ENCODE measurements at regions not wholly inside any gene's neighbourhood (a gene's known extent, or its start where the extent isn't known, plus 50 kb on each side); places are given as distances from the start of the nearest gene placed in this dataset.

DNA sequence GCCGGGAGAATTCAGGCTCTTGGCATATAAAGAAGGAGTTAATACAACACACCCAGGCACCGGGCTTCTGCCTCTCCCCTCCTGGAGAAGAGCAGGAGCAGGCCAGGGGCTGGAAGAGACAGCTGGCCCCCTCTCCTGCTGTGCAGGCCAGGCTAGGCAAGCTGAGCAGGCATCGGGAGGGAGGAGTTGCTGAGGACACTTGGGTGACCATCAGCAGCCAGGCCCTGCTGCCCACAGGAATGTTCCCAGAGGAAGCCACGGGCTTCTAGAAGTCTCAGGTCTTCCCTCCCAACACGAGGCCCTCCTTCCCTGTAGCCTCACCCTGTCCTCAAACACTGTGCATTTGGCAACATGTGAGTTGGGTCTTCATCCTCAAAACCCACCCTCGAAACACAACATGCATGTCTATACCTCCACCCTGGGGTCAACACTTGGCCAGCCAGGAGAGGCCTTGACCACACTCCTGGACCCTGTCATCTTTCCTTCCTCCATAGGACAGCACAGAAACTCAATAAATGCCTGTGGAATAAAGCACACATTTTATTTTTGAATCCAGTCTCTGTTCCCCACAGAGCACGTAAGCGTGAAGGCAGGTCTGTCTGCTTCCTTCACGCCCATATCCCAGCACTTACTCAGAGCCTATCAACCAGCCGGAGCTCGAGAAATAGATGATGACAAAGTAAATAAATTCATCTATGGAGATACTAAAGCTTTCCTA, 433.8 kb upstream of the ID2 start:
- Histone ChIP-seq H3K79me2 (ENCODE audit: insufficient read depth, low read length) (no peaks in the 10 kb centered on the region), H3K27me3 (ENCODE audit: insufficient read depth, low read length, poor library complexity, severe bottlenecking) (no peaks in the 10 kb centered on the region), H4K20me1 (ENCODE audit: insufficient read depth, low read length, poor library complexity, severe bottlenecking) (no peaks in the 10 kb centered on the region), H3K4me2 (ENCODE audit: low read depth, low read length, poor library complexity, severe bottlenecking) (no peak overlapping the region), H3K4me1 (ENCODE audit: insufficient read depth, low read length, poor library complexity, severe bottlenecking) (peaks cover 2% of the 10 kb centered on the region), H3K9me2 (replicated peaks; ENCODE audit: low read depth, low read length) (no peaks in the 10 kb centered on the region), H3K9ac (ENCODE audit: low read depth, low read length, poor library complexity, severe bottlenecking) (no peak overlapping the region), H2AFZ (ENCODE audit: low read length) (no peak overlapping the region), H3F3A (ENCODE audit: low read depth) (no peaks in the 10 kb centered on the region), H3K36me3 (ENCODE audit: insufficient read depth, low read length) (no peaks in the 10 kb centered on the region), H3K9me3 (ENCODE audit: insufficient read depth, low read depth, low read length) (peaks cover 12% of the 10 kb centered on the region; the same call in 1 of the 2 replicates), H3K4me3 (ENCODE audit: low read length, poor library complexity, severe bottlenecking) (no peak overlapping the region)
- TF ChIP-seq, protein P1, sequence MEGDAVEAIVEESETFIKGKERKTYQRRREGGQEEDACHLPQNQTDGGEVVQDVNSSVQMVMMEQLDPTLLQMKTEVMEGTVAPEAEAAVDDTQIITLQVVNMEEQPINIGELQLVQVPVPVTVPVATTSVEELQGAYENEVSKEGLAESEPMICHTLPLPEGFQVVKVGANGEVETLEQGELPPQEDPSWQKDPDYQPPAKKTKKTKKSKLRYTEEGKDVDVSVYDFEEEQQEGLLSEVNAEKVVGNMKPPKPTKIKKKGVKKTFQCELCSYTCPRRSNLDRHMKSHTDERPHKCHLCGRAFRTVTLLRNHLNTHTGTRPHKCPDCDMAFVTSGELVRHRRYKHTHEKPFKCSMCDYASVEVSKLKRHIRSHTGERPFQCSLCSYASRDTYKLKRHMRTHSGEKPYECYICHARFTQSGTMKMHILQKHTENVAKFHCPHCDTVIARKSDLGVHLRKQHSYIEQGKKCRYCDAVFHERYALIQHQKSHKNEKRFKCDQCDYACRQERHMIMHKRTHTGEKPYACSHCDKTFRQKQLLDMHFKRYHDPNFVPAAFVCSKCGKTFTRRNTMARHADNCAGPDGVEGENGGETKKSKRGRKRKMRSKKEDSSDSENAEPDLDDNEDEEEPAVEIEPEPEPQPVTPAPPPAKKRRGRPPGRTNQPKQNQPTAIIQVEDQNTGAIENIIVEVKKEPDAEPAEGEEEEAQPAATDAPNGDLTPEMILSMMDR (conservative IDR thresholded peaks at IDR 0.05; ENCODE audit: low read length): no peak
- TF ChIP-seq EZH2phosphoT487 (IDR thresholded peaks at IDR 0.05; ENCODE audit: borderline replicate concordance): no peak

DNA sequence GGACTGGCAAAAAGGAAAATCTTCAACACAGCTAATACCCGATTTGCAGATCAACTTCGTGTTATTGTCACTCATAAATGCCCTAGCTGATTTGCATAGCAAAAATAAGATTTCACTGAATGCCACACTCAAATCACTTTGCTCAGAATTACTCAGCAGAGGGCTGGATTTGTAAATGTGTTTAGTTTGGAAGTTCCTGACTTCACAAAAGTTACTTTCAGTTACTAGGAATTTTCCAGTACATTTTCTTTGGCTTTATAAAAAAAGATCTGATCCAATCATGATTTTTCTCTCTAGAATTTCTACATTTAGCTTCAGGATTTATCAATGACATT, 433.3 kb upstream of the ID2 start:
- H3K4me1 ChIP-seq (ENCODE audit: insufficient read depth, low read length, poor library complexity, severe bottlenecking): peaks cover 6% of the 10 kb centered on the region
- H2AFZ ChIP-seq (ENCODE audit: low read length): no peak overlapping the region
- no peaks in the 10 kb centered on the region for H3K27me3 ChIP-seq (ENCODE audit: insufficient read depth, low read length, poor library complexity, severe bottlenecking)
- H3K9me3 ChIP-seq (ENCODE audit: insufficient read depth, low read depth, low read length): peaks cover 9% of the 10 kb centered on the region; the same call in 1 of the 2 replicates
- no peak overlapping the region for H3K4me3 ChIP-seq (ENCODE audit: low read length, poor library complexity, severe bottlenecking)
- H3K36me3 ChIP-seq (ENCODE audit: insufficient read depth, low read length): no peaks in the 10 kb centered on the region
- no peaks in the 10 kb centered on the region for H3F3A ChIP-seq (ENCODE audit: low read depth)
- no peaks in the 10 kb centered on the region for H4K20me1 ChIP-seq (ENCODE audit: insufficient read depth, low read length, poor library complexity, severe bottlenecking)
- no peaks in the 10 kb centered on the region for H3K9me2 ChIP-seq (replicated peaks; ENCODE audit: low read depth, low read length)
- H3K4me2 ChIP-seq (ENCODE audit: low read depth, low read length, poor library complexity, severe bottlenecking): no peak overlapping the region
- H3K79me2 ChIP-seq (ENCODE audit: insufficient read depth, low read length): no peaks in the 10 kb centered on the region
- TF ChIP-seq, protein P1 (conservative IDR thresholded peaks at IDR 0.05; ENCODE audit: low read length): no peak
- TF ChIP-seq EZH2phosphoT487 (IDR thresholded peaks at IDR 0.05; ENCODE audit: borderline replicate concordance): no peak
- H3K9ac ChIP-seq (ENCODE audit: low read depth, low read length, poor library complexity, severe bottlenecking): no peak overlapping the region

DNA sequence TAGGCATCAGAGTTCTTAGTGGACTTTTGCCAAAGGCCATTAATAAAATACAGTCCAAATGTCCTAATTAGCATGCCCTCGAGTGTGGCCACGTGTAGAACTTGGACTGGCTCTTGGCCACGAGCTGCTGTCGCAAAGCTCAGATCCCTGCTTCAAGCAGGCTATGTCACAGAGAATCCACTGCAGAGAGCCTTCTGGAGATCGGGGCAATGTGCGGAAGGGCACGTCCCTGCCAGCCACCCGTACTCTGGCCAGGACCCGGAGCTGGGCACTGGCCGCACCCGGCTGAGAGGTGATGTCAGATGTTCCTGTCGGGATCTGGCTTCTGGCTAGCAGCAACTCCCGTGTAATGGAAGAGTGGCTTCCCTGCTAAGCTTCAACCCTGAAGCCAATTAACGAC, 432.7 kb upstream of the ID2 start:
- H3K4me1 ChIP-seq (ENCODE audit: insufficient read depth, low read length, poor library complexity, severe bottlenecking): peaks cover 11% of the 10 kb centered on the region
- H3K9me3 ChIP-seq (ENCODE audit: insufficient read depth, low read depth, low read length): peaks cover 7% of the 10 kb centered on the region; the same call in 1 of the 2 replicates
- H3K9ac ChIP-seq (ENCODE audit: low read depth, low read length, poor library complexity, severe bottlenecking): no peak overlapping the region
- no peaks in the 10 kb centered on the region for H3K79me2 ChIP-seq (ENCODE audit: insufficient read depth, low read length)
- no peaks in the 10 kb centered on the region for H3K27me3 ChIP-seq (ENCODE audit: insufficient read depth, low read length, poor library complexity, severe bottlenecking)
- H3K4me2 ChIP-seq (ENCODE audit: low read depth, low read length, poor library complexity, severe bottlenecking): no peak overlapping the region
- no peaks in the 10 kb centered on the region for H3K36me3 ChIP-seq (ENCODE audit: insufficient read depth, low read length)
- H3K9me2 ChIP-seq (replicated peaks; ENCODE audit: low read depth, low read length): no peaks in the 10 kb centered on the region
- no peak overlapping the region for H2AFZ ChIP-seq (ENCODE audit: low read length)
- H3K4me3 ChIP-seq (ENCODE audit: low read length, poor library complexity, severe bottlenecking): no peak overlapping the region
- H4K20me1 ChIP-seq (ENCODE audit: insufficient read depth, low read length, poor library complexity, severe bottlenecking): no peaks in the 10 kb centered on the region
- no peak for TF ChIP-seq EZH2phosphoT487 (IDR thresholded peaks at IDR 0.05; ENCODE audit: borderline replicate concordance)
- TF ChIP-seq, protein P1 (conservative IDR thresholded peaks at IDR 0.05; ENCODE audit: low read length): no peak
- no peaks in the 10 kb centered on the region for H3F3A ChIP-seq (ENCODE audit: low read depth)

Measured in Loucy (cell line).